Breast epithelium (tissue), 4 donors: ENCODE measurements at regions not wholly inside any gene's neighbourhood (a gene's known extent, or its start where the extent isn't known, plus 50 kb on each side); places are given as distances from the start of the nearest gene placed in this dataset.

Source experiments
- DNase-seq, 2 donors: peaks; one replicate each; pipeline ENCODE4 v3.0.0-alpha.2; 2019; ENCODE audit warnings: low spot score in 2 of 2
- H3K27ac ChIP-seq, 2 donors: fragments of 200-600 bp; sonication (generic) in 1 of 2; one replicate each; pipeline ENCODE4 v1.5.1; 2016 to 2019; ENCODE audit warnings: mild to moderate bottlenecking in 1 of 2
- H3K27me3 ChIP-seq, 2 donors: fragments of 200-600 bp; sonication (generic) in 1 of 2; one replicate each; pipeline versions ENCODE4 v1.5.1 to v1.6.0; 2017 to 2019; ENCODE audit warnings: control low read depth in 1 of 2, mild to moderate bottlenecking in 1 of 2
- H3K36me3 ChIP-seq: fragments of 200-600 bp; one replicate; pipeline ENCODE4 v1.5.1; 2019
- H3K4me1 ChIP-seq, 2 donors: fragments of 200-600 bp; sonication (generic); one replicate each; pipeline ENCODE4 v1.5.1; 2016 to 2019; ENCODE audit warnings: control low read depth in 1 of 2
- H3K4me3 ChIP-seq, 3 donors: fragments of 200-600 bp; sonication (generic); 1 replicate in 2 of 3; 2 replicates in 1 of 3; pipeline ENCODE4 v1.5.1; 2016 to 2019; ENCODE audit warnings: mild to moderate bottlenecking in 3 of 3, moderate library complexity in 2 of 3
- H3K9me3 ChIP-seq, 2 donors: fragments of 200-600 bp; sonication (generic) in 1 of 2; one replicate each; pipeline ENCODE4 v1.5.1; 2016 to 2019; ENCODE audit warnings: control low read depth in 1 of 2
- POLR2A ChIP-seq: fragments of 450-650 bp; IDR thresholded peaks from one replicate; pipeline ENCODE4 v1.6.1; 2016; ENCODE audit warnings: antibody characterized with exemption, mild to moderate bottlenecking, moderate library complexity
- POLR2AphosphoS5 ChIP-seq, 3 donors: sonication (generic); formaldehyde crosslinking; IDR thresholded peaks; one replicate each; pipeline ENCODE4 v1.6.1; 2017; ENCODE audit warnings: antibody characterized with exemption in 3 of 3
- intact Hi-C: fragments of 100-400 bp; cut with DNase I; formaldehyde crosslinking; loops from one replicate; pipeline ENCODE4 v1.15.1; 2023; ENCODE audit warnings: low total_unique reads
- TF ChIP-seq, protein P1 (sequence below), 3 donors: fragments of 450-650 bp; IDR thresholded peaks; one replicate each; pipeline ENCODE4 v1.5.1; 2016 to 2017; ENCODE audit warnings: antibody characterized with exemption in 3 of 3, mild to moderate bottlenecking in 3 of 3, moderate library complexity in 3 of 3

DNA sequence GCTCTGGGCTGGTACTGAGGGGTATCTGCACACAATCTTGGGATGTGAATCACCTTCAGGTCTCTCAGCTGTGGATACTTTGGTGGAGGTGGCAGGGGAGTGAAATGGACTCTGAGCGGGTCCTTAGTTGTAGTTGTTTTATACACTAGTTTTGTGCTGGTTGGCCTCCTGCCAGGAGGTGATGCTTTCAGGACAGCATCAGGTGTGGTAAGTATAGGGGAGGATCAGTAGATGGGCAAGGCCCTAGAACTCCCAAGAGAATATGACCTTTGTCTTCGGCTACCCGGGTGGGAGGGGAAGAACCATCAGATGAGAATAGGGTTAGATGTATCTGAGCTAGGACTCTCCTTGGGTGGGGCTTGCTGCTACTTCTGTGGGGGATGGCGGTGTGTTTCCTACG is 2284.3 kb upstream of the PCDH20 start:
- H3K4me3 ChIP-seq, result no peak overlapping the region
- no peak overlapping the region for H3K27ac ChIP-seq
- TF ChIP-seq POLR2A, result no peak
- TF ChIP-seq POLR2AphosphoS5 (IDR thresholded peaks at IDR 0.05), result no peak
- TF ChIP-seq, protein P1, sequence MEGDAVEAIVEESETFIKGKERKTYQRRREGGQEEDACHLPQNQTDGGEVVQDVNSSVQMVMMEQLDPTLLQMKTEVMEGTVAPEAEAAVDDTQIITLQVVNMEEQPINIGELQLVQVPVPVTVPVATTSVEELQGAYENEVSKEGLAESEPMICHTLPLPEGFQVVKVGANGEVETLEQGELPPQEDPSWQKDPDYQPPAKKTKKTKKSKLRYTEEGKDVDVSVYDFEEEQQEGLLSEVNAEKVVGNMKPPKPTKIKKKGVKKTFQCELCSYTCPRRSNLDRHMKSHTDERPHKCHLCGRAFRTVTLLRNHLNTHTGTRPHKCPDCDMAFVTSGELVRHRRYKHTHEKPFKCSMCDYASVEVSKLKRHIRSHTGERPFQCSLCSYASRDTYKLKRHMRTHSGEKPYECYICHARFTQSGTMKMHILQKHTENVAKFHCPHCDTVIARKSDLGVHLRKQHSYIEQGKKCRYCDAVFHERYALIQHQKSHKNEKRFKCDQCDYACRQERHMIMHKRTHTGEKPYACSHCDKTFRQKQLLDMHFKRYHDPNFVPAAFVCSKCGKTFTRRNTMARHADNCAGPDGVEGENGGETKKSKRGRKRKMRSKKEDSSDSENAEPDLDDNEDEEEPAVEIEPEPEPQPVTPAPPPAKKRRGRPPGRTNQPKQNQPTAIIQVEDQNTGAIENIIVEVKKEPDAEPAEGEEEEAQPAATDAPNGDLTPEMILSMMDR (IDR thresholded peaks at IDR 0.05), result no peak
- H3K9me3 ChIP-seq, result no peaks in the 10 kb centered on the region
- intact Hi-C loops, result no loop called here
- DNase-seq, result no peak
- no peaks in the 10 kb centered on the region for H3K36me3 ChIP-seq
- no peaks in the 10 kb centered on the region for H3K4me1 ChIP-seq
- no peaks in the 10 kb centered on the region for H3K27me3 ChIP-seq

DNA sequence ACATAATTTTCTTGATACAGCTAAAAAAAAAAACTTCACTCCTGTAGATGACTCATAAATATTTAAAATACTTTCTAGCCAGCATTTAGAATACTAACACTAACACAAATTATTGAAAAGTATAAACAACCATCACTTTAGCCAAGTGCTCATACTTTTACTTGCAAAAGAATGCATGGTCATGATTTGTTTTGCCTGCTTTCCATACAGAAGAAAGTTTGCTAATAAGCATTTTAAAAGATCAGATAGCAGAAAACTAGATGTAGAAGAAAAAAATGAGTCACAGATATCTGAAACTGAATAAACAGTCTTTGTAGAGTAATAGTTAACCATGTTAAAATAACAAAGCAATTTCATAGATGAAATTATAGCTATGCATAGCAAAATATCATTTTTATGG is 2280.4 kb upstream of the PCDH20 start:
- Histone ChIP-seq H3K27ac (no peak overlapping the region), H3K36me3 (no peaks in the 10 kb centered on the region), H3K9me3 (peaks cover 0 to 6% of the 10 kb centered on the region in 2 donors), H3K4me3 (no peak overlapping the region), H3K4me1 (no peaks in the 10 kb centered on the region), H3K27me3 (no peaks in the 10 kb centered on the region)
- TF ChIP-seq POLR2A (no peak), POLR2AphosphoS5 (IDR thresholded peaks at IDR 0.05) (no peak)
- TF ChIP-seq, protein P1 (IDR thresholded peaks at IDR 0.05), result no peak
- intact Hi-C loops, result no loop called here
- DNase-seq, result no peak

DNA sequence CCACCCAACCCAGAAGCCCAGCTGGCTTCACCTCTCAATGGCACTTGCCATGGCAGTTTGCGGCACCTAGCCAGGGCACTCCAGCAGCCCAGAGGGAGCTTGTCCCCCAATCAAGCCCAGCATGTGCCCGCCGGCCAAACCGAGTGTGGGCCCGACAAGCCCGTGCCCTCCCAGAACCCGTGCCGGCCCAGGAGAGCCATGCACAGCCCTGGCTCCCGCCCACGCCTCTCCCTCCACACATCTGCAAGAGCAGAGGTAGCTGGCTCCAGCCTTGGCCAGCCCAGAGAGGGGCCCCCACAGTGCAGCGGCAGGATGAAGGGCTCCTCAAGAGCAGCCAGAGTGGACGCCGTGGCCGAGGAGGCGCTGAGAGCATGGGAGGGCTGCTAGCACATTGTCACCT is 2278.0 kb upstream of the PCDH20 start:
- Histone ChIP-seq H3K27me3 (no peaks in the 10 kb centered on the region), H3K27ac (no peak overlapping the region), H3K4me3 (no peak overlapping the region), H3K4me1 (no peaks in the 10 kb centered on the region), H3K36me3 (no peaks in the 10 kb centered on the region), H3K9me3 (peaks cover 0 to 6% of the 10 kb centered on the region in 2 donors)
- intact Hi-C loops, result no loop called here
- DNase-seq, result no peak
- TF ChIP-seq, protein P1 (IDR thresholded peaks at IDR 0.05), result no peak
- TF ChIP-seq POLR2AphosphoS5 (IDR thresholded peaks at IDR 0.05) (no peak), POLR2A (no peak)

DNA sequence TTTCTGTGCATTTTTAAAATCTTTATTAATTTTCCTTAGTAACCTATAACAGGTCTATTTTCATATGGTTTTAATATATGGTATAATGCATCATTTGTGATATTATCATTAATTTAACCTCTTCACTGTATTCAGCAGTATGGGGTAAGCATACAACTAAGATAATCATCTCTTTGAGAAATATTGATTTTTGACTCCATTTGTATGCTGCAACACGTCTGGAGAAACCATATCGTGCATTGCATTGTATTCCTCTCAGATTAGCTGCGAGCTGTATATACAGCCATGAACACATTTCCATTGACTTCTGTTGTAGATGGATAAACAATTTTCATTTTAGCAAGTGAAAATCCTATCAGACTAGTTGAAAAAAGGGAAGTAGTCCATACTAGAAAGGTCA is 2275.8 kb upstream of the PCDH20 start:
- TF ChIP-seq, protein P1 (IDR thresholded peaks at IDR 0.05), result no peak
- no peak for TF ChIP-seq POLR2AphosphoS5 (IDR thresholded peaks at IDR 0.05)
- TF ChIP-seq POLR2A, result no peak
- H3K27me3 ChIP-seq, result no peaks in the 10 kb centered on the region
- no peaks in the 10 kb centered on the region for H3K4me1 ChIP-seq
- no peaks in the 10 kb centered on the region for H3K36me3 ChIP-seq
- H3K27ac ChIP-seq, result no peak overlapping the region
- intact Hi-C loops, result no loop called here
- no peak overlapping the region for H3K4me3 ChIP-seq
- DNase-seq, result no peak
- H3K9me3 ChIP-seq, result peaks cover 0 to 6% of the 10 kb centered on the region in 2 donors

DNA sequence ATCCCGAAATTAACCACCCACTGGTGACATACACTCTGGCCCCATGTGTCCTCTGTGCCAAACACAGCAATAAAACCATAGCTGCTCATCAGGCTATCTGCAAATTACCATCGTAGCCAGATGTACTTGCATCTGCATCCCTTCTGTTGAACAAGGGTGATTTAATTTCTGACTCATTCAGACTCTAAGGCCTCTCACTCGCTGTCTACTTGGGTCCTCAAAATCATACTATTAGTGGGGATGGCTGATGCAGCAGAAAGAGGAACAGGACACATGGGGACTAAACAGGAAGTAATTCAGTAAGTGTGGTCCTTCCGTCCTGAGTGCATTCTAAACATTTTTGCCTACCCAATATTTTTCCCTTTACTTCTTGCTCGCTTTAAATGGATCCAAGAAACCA is 2275.0 kb upstream of the PCDH20 start:
- TF ChIP-seq POLR2AphosphoS5 (IDR thresholded peaks at IDR 0.05), result no peak
- TF ChIP-seq POLR2A, result no peak
- TF ChIP-seq, protein P1 (IDR thresholded peaks at IDR 0.05), result no peak
- H3K4me1 ChIP-seq, result no peaks in the 10 kb centered on the region
- no peak overlapping the region for H3K27ac ChIP-seq
- no peak overlapping the region for H3K4me3 ChIP-seq
- no peaks in the 10 kb centered on the region for H3K36me3 ChIP-seq
- intact Hi-C loops, result no loop called here
- H3K27me3 ChIP-seq, result no peaks in the 10 kb centered on the region
- peaks cover 0 to 6% of the 10 kb centered on the region in 2 donors for H3K9me3 ChIP-seq
- no peak for DNase-seq
